GM12892 (cell line): ENCODE measurements at regions not wholly inside any gene's neighbourhood (a gene's known extent, or its start where the extent isn't known, plus 50 kb on each side); places are given as distances from the start of the nearest gene placed in this dataset.
"Not testable (repeated sequence)": the region's sequence is repeated elsewhere in the genome, so short reads cannot be mapped to it uniquely, and the experiment has no call there.

ENCODE experiments used
- DNase-seq: peaks from one replicate; pipeline ENCODE4 v3.0.0; 2011; ENCODE audit not compliant: insufficient read length
- FAIRE-seq: peaks from 2 replicates; lab custom pipeline; 2011; peaks lifted over from hg19 to GRCh38; lab: Jason Lieb, UNC
- POLR2A ChIP-seq: IDR thresholded peaks from 2 replicates; pipeline ENCODE4 v1.6.1; 2011; ENCODE audit warnings: low read depth, low read length, control low read depth
- POLR2AphosphoS5 ChIP-seq: IDR thresholded peaks from 2 replicates; pipeline ENCODE4 v1.6.1; 2011; ENCODE audit warnings: low read depth, low read length, control low read depth
- TAF1 ChIP-seq: IDR thresholded peaks from 2 replicates; pipeline ENCODE4 v1.6.1; 2011; ENCODE audit warnings: low read depth, mild to moderate bottlenecking, control low read depth, low read length, borderline replicate concordance

DNA sequence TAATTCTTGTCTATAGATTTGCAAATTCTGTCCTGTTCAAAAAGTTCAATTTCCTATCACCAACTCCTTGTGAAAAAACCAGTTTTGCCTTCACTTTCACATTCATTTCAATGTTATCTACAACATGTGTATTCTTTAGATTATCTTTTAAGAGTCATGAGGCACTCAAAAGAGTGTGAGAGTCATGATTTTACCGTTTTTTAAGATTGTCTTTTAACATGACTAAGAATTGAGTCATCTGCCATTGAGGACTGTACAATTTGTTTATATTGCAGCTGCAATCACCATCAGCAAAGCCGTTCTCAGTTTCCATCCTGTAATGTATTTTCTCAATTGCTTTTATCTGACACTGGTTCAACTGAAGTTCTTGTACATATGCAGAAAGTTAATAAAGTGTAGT, 275.8 kb downstream of the LNPK start:
- no peak for TF ChIP-seq POLR2AphosphoS5
- FAIRE-seq (no peak), DNase-seq (no peak)

DNA sequence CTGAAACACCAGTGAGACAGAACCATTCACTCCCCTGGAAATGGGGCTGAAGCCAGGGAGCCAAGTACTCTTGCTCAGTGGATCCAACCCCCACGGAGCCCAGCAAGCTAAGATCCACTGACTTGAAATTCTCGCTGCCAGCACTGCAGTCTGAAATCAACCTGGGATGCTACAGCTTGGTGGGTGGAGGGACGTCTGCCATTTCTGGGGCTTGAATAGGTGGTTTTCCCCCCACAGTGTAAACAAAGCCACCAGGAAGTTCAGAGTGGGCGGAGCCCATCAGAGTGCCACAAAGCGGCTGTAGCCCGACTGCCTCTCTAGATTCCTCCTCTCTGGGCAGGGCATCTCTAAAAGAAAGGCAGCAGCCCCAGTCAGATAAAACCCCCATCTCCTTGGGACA, 292.8 kb downstream of the LNPK start:
- TF ChIP-seq POLR2A (no peak), POLR2AphosphoS5 (no peak), TAF1 (no peak)
- FAIRE-seq, result no peak
- no peak for DNase-seq

DNA sequence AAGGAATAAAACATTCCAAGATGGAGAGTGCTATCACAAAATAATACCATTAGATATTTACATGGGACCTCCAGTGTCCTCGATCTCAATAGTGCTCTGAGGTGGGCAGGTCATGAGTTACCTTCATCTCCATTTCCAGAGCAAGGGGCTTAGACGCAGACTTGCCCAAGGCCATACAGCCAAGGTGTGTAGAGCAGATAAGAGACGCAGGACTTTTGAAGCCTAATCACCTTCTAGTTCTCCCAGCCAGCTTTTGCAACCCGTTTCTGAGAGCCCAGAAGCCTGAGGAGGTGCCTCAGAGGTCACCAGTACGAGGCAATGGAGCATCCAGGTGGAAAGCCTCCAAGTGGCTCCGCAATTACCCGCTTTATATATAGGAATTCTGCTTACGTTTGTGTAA, 294.7 kb downstream of the LNPK start:
- TF ChIP-seq POLR2AphosphoS5, result no peak
- no peak for TF ChIP-seq TAF1
- no peak for TF ChIP-seq POLR2A
- FAIRE-seq (no peak), DNase-seq (no peak)

DNA sequence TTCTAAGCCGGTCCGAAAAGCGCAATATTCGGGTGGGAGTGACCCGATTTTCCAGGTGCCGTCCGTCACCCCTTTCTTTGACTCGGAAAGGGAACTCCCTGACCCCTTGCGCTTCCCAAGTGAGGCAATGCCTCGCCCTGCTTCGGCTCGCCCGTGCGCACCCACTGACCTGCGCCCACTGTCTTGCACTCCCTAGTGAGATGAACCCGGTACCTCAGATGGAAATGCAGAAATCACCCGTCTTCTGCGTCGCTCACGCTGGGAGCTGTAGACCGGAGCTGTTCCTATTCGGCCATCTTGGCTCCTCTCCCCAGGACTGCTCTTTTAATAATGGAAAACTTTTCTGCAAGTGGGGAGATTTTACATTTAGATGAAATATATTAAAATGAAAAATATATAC, 297.5 kb downstream of the LNPK start:
- not testable (repeated sequence) for DNase-seq, FAIRE-seq

DNA sequence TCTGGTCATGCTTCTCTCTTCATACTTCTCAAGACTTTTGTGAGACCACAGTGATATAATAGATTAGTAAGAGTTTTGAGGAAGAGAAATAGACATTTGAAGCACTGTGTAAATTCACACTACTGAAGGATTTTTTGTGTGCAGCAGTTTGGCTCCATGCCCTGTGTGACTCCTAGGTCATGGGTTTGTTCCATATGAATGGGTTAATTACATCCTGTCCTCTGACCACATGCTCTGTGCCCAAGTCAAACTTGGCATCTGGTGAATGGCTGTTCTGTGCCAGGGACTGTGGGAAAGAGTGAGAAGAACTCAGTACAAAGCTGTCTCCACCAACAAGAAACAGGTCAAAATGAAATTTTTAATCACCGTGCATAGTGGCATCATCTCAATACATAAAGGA, 304.0 kb downstream of the LNPK start:
- FAIRE-seq (no peak), DNase-seq (no peak)
- TF ChIP-seq POLR2A, result no peak
- no peak for TF ChIP-seq TAF1
- TF ChIP-seq POLR2AphosphoS5, result no peak

DNA sequence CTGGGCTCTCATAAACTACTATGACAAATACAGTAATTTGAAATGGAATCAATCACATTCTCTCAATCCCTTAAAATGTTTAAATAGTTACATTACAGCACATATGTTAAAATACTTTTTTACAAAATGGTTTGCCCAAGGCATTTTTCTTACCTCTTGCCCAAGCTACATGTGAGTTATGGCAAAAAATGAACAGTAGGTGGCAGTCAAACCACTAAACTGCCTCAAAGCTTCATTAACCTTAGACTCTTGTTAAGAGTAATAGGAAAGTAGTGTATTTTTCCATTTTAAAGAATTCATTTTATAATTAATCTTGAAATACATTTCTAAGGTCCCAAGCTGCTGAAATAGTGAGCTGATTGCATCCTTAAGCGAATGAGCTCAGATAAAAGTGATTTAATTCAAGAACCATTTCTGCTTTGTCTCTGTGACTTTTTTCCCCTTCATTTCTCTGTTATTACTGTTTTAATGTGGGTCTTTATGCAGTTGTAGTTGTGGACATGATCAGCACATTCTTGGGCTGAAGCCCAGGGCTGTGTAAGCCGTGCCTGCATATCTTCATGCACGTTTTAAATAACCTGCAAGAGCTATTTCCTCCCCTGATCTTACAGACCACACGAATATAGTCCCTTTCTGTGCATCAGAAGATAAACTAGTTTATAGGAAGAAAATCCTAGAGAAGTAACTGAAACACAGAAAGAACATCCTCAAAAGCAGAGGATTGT, 311.8 kb downstream of the LNPK start:
- TF ChIP-seq TAF1 (no peak), POLR2AphosphoS5 (no peak), POLR2A (no peak)
- DNase-seq (no peak), FAIRE-seq (peak; percentile 9)

DNA sequence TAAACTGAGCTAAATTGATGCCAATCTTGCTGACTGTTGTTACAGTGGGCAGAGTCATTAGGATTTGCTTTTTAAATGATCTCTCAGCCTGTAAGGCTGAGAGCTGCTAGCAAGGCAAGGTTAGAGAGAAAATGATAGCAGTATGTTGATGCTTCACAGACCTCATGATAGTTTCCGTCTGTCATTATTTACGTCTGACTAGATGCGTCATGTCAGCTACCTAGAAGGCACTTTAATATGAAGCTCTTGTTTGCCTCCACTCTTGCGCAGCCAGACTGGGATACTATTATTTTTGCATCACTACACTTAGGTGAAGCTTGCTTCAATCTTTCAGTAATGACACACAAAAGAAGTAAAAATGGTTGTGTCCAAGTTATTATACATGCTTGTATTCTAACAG, 313.8 kb downstream of the LNPK start:
- no peak for TF ChIP-seq POLR2AphosphoS5
- no peak for TF ChIP-seq TAF1
- no peak for TF ChIP-seq POLR2A
- FAIRE-seq (no peak), DNase-seq (no peak)

DNA sequence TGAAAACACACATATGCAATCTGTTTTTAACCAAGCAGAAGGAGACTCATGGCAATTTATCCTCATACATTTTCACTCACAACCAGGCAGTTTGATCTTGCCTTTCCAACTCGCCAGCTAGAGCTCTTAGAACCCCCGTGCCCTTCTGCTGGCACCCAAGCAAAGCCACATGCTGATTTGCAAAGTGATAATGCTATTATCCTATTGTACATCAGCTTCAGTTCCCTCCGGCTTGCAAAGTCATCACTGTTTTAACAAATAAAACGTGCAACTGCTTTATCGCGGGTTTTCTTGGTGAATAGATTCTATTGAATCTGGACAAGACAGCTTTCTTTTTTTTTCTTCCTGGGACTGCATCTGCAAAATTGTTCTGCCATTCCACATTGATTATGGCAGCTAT, 314.6 kb downstream of the LNPK start:
- TF ChIP-seq TAF1 (no peak), POLR2A (no peak), POLR2AphosphoS5 (no peak)
- FAIRE-seq (no peak), DNase-seq (no peak)

DNA sequence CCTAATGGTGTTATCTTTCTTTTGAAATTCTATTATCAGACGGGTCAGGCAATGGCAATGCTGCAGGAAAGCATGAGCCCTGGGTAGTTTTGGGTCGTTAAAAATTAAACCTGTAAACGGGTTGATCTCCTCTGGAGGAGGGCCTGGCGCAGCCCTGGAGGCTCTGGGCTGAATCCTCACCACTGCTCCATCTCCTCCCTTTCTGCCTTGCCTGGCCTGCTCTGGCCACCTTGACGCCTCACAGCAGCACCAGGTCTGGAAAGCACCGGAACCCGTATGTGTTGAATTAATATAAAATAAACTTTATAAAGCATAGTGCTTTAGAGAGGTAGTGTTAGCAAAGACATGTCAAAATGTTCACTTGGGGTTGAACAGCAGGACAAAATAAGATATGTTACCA, 316.1 kb downstream of the LNPK start:
- DNase-seq (no peak), FAIRE-seq (no peak)
- TF ChIP-seq TAF1 (no peak), POLR2AphosphoS5 (no peak), POLR2A (no peak)

DNA sequence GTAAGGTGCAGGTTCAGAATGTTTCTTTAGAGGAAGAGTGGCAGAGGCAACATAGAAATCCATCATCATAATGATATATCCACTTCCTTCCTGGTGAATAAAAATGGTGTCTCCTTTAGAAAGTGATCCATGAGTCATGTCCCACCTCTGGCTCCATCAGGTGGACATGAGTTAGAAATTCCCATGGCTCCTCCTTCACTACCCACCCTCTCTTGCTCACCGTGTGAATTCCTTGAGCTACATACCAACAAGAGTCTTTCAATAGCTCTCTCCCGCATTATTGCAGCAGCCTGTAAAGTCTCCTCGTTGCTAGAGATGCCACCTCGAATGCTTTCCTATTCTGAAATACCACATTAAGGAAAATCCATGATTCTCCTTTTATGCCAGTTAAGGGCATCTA, 317.6 kb downstream of the LNPK start:
- no peak for TF ChIP-seq POLR2AphosphoS5
- TF ChIP-seq POLR2A, result no peak
- TF ChIP-seq TAF1, result no peak
- FAIRE-seq, result no peak
- no peak for DNase-seq

DNA sequence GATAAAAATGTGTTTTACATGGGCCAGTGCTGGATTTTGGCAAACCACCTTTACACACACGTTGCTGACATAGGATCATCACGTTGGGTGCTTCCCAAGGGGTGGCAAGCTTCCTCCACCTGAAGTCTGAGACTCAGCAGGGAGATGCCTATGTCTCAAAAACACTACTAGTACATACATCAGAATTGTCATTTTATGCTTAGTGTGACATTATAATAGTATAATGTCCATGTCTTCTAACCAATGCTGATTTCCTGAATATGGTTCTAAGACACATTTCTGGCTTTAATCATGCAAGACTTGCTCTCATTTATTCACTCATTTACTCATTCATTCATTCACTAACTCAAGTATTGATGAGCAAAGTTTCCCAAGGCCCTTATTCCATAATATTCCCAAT, 322.3 kb downstream of the LNPK start:
- no peak for TF ChIP-seq POLR2AphosphoS5
- TF ChIP-seq TAF1, result no peak
- no peak for TF ChIP-seq POLR2A
- no peak for FAIRE-seq
- DNase-seq, result no peak

DNA sequence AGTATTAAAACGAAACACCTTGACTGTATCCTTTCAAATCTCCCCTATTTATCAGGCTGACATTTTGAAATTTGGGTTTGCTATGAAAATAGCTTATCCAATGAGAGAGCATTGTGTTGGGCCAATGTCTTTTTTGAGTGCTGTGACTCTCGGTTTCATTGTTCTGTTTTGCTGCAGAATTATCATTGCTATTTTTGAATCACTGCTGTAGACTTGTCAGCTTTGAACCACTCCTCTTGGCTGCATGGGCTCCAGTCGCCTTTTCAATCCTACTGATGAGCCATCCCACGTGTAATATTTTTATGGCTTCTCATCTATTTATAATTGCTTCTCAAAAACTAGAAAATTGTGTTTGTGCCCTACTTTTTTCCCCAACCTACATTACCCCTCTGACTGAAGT, 322.8 kb downstream of the LNPK start:
- no peak for DNase-seq
- TF ChIP-seq POLR2A (no peak), POLR2AphosphoS5 (no peak), TAF1 (no peak)
- FAIRE-seq, result no peak

DNA sequence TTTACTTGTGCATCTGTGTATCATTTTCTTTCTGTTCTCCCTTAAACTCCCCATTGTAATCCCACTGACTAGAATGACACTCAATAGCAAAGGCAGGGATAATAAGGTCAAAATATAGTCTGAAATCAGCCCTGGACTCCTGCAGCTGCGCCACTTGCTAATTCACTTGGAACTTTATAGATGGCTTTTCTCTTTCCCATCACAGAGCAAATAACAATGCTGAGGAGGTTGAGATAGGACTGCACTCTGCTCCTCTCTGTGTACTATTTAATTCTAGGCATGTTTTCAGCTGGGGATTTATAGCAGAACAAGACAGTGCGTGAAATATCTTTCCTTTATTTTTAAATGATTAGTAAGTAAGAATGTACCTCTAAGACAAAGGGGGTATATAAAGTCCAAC, 324.2 kb downstream of the LNPK start:
- FAIRE-seq, result no peak
- no peak for TF ChIP-seq TAF1
- TF ChIP-seq POLR2A, result no peak
- no peak for DNase-seq

DNA sequence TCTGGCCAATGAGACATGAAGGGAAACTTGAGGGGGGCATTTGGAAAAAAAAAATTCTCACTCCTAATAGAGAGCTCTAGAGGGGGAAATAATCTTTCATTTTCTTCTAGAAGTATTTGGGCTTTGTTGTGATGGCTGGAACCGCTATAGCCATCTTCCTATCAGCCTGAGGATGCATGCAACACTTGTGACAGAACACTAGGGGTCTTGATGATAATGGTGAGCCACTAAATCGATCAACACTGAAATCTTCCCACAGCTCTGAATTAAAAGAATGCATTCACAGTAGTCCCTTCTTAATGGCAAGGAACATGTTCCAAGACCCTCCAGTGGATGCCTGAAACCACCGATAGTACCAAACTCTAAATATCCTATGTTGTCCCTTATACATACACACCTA, 325.3 kb downstream of the LNPK start:
- DNase-seq (no peak), FAIRE-seq (no peak)
- TF ChIP-seq POLR2AphosphoS5, result no peak
- TF ChIP-seq POLR2A, result no peak
- no peak for TF ChIP-seq TAF1

DNA sequence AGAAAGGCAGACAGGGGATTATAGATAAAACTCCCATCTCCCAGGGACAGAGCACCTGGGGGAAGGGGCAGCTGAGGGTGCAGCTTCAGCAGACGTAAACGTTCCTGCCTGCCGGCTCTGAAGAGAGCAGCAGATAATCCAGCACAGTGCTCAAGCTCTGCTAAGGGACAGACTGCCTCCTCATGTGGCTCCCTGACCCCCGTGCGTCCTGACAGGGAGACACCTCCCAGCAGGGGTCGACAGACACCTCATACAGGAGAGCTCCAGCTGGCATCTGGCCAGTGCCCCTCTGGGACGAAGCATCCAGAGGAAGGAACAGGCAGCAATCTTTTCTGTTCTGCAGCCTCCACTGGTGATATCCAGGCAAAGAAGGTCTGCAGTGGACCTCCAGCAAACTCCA, 333.3 kb downstream of the LNPK start:
- FAIRE-seq, DNase-seq: not testable (repeated sequence)
